ENCODE measurements at regions not wholly inside any gene's neighbourhood (a gene's known extent, or its start where the extent isn't known, plus 50 kb on each side); places are given as distances from the start of the nearest gene placed in this dataset.

- TF ChIP-seq CTCF (conservative IDR thresholded peaks at IDR 0.05) (no peak), ZFX (IDR thresholded peaks at IDR 0.05) (no peak)
Observed at GRCh38 chr21:43277481-43278351, 108.9 kb downstream of the CRYAA start.

All from C4-2B (cell line).